Activated naive CD4-positive, alpha-beta T cell treated with anti-CD3 and anti-CD28 coated beads for 36 hours (primary cell): ENCODE measurements at regions not wholly inside any gene's neighbourhood (a gene's known extent, or its start where the extent isn't known, plus 50 kb on each side); places are given as distances from the start of the nearest gene placed in this dataset.

Experiments used
- CTCF ChIA-PET: fragments of 350-600 bp; sonication (Branson Sonifier 250); formaldehyde crosslinking; loops from one replicate; lab custom pipeline; 2021; ENCODE audit warnings: antibody characterized with exemption; lab: Charles Lee
- DNase-seq: peaks from one replicate; pipeline ENCODE4 v3.0.0-alpha.2; 2020
- H3K27ac Mint-ChIP-seq: one replicate; pipeline ENCODE4 v1.8.0; 2021; ENCODE audit warnings: mild to moderate bottlenecking, mixed read lengths
- H3K27me3 Mint-ChIP-seq: one replicate; pipeline ENCODE4 v1.8.0; 2021; ENCODE audit warnings: low read depth, mixed read lengths
- H3K36me3 Mint-ChIP-seq: one replicate; pipeline ENCODE4 v1.8.0; 2021; ENCODE audit warnings: low read depth, mixed read lengths
- H3K4me1 Mint-ChIP-seq: one replicate; pipeline ENCODE4 v1.8.0; 2021; ENCODE audit warnings: low read depth, mixed read lengths
- H3K4me3 Mint-ChIP-seq: one replicate; pipeline ENCODE4 v1.8.0; 2021; ENCODE audit warnings: mild to moderate bottlenecking, moderate library complexity, mixed read lengths
- H3K9me3 Mint-ChIP-seq: one replicate; pipeline ENCODE4 v1.8.0; 2021; ENCODE audit warnings: mixed read lengths
- intact Hi-C: fragments of 100-400 bp; cut with micrococcal nuclease; formaldehyde crosslinking; loops from one replicate; pipeline ENCODE4 v1.15.1; 2023

GRCh38 chr3:24947103-24947502 is 452.5 kb upstream of the THRB start:
- no peaks in the 10 kb centered on the region for H3K36me3 Mint-ChIP-seq
- H3K4me1 Mint-ChIP-seq = no peaks in the 10 kb centered on the region
- H3K4me3 Mint-ChIP-seq = no peak overlapping the region
- no peaks in the 10 kb centered on the region for H3K27me3 Mint-ChIP-seq
- H3K27ac Mint-ChIP-seq = no peak overlapping the region
- CTCF ChIA-PET = no interaction called here
- H3K9me3 Mint-ChIP-seq = no peaks in the 10 kb centered on the region
- intact Hi-C loops = no loop called here
- no peak for DNase-seq

DNA sequence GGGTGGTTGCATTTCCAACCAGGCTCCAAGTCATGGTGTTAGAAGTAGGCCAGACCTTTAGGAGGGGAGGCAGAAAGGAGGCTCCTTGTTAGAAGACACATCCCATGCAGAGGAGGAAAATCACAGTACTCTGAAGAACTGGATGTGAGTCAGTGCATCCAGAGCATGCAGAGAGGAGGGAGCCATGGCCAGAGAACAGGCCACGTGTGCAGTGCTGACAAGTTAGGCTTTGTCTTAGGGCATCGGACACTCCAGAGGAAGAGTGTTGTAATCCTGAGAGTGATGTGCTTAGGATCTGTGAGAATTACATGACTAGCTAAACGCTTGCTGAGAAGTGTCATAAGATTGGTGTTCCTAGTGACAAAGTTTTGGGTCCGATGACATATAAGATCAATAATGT is 456.5 kb upstream of the THRB start:
- H3K27me3 Mint-ChIP-seq = no peaks in the 10 kb centered on the region
- no peak overlapping the region for H3K27ac Mint-ChIP-seq
- DNase-seq = no peak
- H3K9me3 Mint-ChIP-seq = no peaks in the 10 kb centered on the region
- H3K4me1 Mint-ChIP-seq = no peaks in the 10 kb centered on the region
- H3K4me3 Mint-ChIP-seq = no peak overlapping the region
- intact Hi-C loops = no loop called here
- CTCF ChIA-PET = no interaction called here
- no peaks in the 10 kb centered on the region for H3K36me3 Mint-ChIP-seq

DNA sequence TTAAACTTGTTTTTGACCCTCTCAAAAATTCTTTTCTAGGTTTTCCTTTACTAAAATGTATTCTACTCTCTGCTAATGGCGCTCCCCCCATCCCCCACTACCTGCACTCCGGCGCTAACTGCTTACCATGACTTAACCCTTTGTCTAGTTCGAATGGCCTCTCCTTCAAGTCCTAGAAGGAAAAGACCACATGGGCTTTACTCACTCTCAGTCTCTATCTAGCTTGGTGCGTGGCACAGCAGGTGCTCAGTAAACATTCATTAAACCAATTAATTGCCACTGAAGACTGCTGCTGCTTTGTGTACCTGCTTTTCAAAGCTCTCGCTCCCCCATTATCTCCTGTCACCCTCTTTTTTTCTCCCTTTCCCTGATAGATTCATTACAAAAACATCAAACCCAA is 457.7 kb upstream of the THRB start:
- H3K4me3 Mint-ChIP-seq = no peak overlapping the region
- H3K27ac Mint-ChIP-seq = no peak overlapping the region
- CTCF ChIA-PET = no interaction called here
- no peak for DNase-seq
- H3K27me3 Mint-ChIP-seq = no peaks in the 10 kb centered on the region
- no peaks in the 10 kb centered on the region for H3K36me3 Mint-ChIP-seq
- H3K9me3 Mint-ChIP-seq = no peaks in the 10 kb centered on the region
- H3K4me1 Mint-ChIP-seq = no peaks in the 10 kb centered on the region
- intact Hi-C loops = no loop called here

DNA sequence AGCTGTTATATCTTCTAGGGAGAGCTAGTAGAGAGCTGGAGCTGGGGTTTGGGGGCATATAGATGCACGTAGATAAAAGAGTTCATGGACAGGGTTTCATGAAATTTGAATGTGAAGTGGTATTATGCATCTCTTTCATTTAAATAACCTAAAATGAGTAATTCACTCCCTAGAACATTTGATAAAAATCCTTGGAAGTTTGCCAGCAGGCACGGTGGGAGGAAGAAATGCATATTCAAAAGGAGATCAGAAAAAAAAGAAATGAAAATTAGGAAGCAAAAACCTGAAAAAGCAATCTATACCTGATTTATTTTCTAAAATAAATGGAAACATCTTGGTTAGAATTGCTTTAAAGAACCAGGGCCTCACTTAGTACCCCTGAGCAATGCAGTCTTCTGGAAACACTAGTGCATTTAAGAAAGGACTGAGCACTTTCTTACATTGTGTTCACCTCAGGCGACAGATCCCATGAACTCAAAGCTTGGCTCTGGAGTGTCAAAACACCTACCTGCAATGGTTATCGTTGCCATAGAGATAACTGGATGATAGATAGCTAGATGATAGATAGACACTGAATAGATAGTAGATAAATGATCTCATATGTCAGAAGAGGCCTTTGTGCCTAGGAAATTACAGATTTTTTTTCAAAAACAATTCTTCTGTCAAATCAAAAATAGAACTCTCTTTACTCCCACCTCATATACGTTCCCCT is 458.6 kb upstream of the THRB start:
- H3K27ac Mint-ChIP-seq = no peak overlapping the region
- CTCF ChIA-PET = no interaction called here
- H3K4me3 Mint-ChIP-seq = no peak overlapping the region
- no peaks in the 10 kb centered on the region for H3K4me1 Mint-ChIP-seq
- H3K27me3 Mint-ChIP-seq = no peaks in the 10 kb centered on the region
- DNase-seq = no peak
- H3K9me3 Mint-ChIP-seq = no peaks in the 10 kb centered on the region
- intact Hi-C loops = no loop called here
- no peaks in the 10 kb centered on the region for H3K36me3 Mint-ChIP-seq

DNA sequence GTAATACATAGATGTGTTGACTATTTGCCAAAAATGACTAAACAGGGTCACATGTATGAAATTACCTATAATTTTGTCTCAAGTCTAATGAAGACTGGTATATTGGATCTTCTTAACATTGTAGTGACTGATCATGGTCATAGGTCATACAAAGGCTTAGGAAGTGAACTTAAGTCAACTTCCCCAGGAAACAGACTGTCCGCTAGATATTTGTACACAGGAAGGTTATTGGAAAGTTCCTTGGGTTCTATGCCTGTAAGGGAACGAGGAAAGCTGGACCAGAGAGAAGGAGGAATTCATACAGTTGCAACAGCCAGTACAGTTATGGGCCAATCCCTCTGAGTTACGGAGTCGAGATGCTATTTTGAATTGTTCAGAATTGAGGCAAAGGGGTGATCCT is 462.0 kb upstream of the THRB start:
- H3K9me3 Mint-ChIP-seq = no peaks in the 10 kb centered on the region
- H3K36me3 Mint-ChIP-seq = no peaks in the 10 kb centered on the region
- DNase-seq = no peak
- intact Hi-C loops = no loop called here
- H3K4me3 Mint-ChIP-seq = no peak overlapping the region
- H3K4me1 Mint-ChIP-seq = no peaks in the 10 kb centered on the region
- no peaks in the 10 kb centered on the region for H3K27me3 Mint-ChIP-seq
- H3K27ac Mint-ChIP-seq = no peak overlapping the region
- CTCF ChIA-PET = no interaction called here

GRCh38 chr3:24958271-24958670 is 463.6 kb upstream of the THRB start:
- no peak for DNase-seq
- CTCF ChIA-PET = no interaction called here
- no peaks in the 10 kb centered on the region for H3K9me3 Mint-ChIP-seq
- H3K4me3 Mint-ChIP-seq = no peak overlapping the region
- no peak overlapping the region for H3K27ac Mint-ChIP-seq
- H3K27me3 Mint-ChIP-seq = no peaks in the 10 kb centered on the region
- no peaks in the 10 kb centered on the region for H3K4me1 Mint-ChIP-seq
- H3K36me3 Mint-ChIP-seq = no peaks in the 10 kb centered on the region
- intact Hi-C loops = no loop called here

DNA sequence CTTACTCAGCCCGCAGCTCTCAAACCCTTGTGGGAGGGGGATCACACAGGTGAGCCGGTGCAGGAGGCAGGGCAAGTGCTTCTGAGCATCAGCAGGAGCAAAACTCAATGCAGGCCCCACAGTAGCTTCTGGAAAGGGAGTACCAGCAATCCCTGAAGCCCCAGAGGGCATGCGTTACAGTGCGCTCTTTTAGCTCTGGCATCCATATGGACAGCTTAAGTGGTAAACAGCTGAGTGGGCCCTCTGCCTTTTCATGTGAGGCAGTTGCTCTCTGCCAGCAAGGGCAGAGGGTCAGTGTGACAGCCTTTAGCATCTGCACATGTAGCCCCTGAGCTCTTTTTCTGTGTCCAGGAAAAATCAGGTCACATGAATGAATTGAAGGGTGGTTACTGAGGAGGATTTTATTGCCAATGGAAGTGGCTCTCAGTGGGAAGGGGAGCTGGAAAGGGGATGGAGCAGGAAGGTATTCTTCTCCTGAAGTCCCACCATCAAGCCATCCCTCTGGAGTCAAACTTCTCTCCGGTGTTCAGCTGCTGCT is 464.3 kb upstream of the THRB start:
- intact Hi-C loops = no loop called here
- no peak overlapping the region for H3K27ac Mint-ChIP-seq
- DNase-seq = no peak
- no peaks in the 10 kb centered on the region for H3K9me3 Mint-ChIP-seq
- H3K36me3 Mint-ChIP-seq = no peaks in the 10 kb centered on the region
- CTCF ChIA-PET = no interaction called here
- no peaks in the 10 kb centered on the region for H3K27me3 Mint-ChIP-seq
- H3K4me1 Mint-ChIP-seq = no peaks in the 10 kb centered on the region
- no peak overlapping the region for H3K4me3 Mint-ChIP-seq

DNA sequence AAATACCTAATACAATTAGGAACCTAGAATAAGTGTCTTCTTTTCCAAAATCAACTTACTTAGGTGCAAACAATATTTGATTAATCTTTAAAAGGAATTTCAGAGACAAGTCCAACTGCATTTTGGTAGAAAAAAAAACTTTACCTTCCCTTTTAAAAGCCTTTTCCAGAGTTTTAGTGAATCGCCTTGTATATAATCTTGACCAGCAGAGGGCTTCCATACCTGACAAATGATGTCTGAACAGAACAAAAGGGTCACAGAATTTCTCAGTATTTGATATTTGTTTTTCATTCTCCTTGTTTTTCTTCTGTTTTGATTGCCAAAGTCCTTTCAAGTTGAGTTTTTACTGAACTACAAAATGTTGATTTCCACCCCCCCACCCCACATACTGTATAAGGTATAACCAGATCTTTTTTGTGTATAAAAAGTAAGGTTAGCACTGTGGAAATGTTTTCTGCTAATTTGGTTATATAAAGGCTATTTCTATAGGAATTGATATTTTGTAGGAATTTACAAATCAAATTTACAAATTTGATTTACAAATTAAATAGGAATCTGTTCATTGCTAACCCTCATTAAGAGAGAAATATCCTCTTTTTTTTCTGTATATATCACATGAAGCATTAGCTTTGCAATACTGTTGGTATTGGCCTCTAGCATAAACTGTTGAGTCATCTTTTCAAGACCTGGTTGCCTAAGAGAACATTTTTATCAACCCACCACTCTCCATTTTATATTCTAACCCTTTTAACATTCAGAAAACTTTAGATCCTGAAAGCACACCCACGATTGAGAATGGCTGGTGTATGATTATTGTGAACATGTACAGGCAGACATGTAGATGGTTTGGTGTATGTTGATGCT is 464.1 kb upstream of the RARB start:
- intact Hi-C loops = loop anchor here (1.0 kb wide), 1 partner anchor 630 kb away; no protein-coding TSS in a partner anchor
- CTCF ChIA-PET = no interaction called here
- Mint-ChIP-seq H3K4me3 (no peak overlapping the region), H3K27me3 (no peaks in the 10 kb centered on the region), H3K27ac (no peak overlapping the region), H3K36me3 (no peaks in the 10 kb centered on the region), H3K9me3 (no peaks in the 10 kb centered on the region), H3K4me1 (no peaks in the 10 kb centered on the region)
- no peak for DNase-seq

DNA sequence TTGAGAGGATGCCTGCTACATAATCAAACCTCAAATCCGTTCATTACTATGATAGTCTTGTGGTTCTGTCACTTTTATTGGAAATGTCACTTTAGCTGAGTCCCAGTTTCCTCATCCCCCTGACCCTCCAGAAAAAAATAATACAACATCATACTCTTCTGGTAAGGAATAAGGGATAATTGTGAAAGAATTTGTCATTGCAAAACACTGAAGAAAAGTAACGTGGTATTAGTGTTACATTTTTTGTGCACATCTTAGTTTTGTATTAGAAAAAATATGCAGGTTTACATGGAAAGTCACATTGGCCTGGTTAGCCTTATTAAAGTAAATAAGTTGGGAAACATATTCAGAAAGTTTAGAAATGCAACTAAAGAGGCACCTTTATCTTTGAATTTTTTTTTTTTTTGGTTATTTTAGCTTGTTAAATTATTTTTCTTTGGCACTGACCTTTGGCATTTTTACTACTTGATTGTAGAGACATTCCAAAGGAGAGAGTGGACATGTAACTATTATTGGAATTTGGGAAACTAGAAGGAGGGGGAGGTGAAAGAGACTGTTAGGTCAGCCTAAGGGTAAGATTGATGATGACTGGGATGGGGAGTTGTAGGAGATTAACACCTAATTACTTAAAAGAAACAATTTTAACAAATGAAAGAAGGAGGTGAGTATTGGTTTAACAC is 462.2 kb upstream of the RARB start:
- Mint-ChIP-seq H3K27ac (no peak overlapping the region), H3K9me3 (no peaks in the 10 kb centered on the region), H3K4me3 (no peak overlapping the region), H3K36me3 (no peaks in the 10 kb centered on the region), H3K27me3 (no peaks in the 10 kb centered on the region), H3K4me1 (no peaks in the 10 kb centered on the region)
- DNase-seq = no peak
- intact Hi-C loops = no loop called here
- CTCF ChIA-PET = no interaction called here

DNA sequence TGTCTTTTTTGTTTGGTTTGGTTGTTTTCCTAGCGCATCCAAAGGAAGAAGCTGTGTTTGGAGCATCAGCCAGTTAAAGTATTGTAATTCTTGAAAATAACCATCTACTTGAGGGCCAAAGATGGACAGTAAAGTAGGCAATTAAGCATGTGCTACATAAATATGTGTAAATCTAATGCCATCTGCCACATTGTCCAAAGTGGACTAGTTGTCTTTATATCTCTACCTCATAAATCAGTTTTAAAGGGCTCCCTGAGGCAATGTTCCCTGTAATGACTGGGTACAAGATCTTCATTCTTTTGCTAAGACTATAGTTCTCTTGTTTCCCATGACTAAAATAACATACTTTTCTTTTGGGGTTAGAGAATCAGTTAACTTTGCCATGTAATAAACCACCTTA is 460.0 kb upstream of the RARB start:
- H3K36me3 Mint-ChIP-seq = no peaks in the 10 kb centered on the region
- intact Hi-C loops = no loop called here
- no peak overlapping the region for H3K4me3 Mint-ChIP-seq
- H3K4me1 Mint-ChIP-seq = no peaks in the 10 kb centered on the region
- no peaks in the 10 kb centered on the region for H3K27me3 Mint-ChIP-seq
- DNase-seq = no peak
- no peak overlapping the region for H3K27ac Mint-ChIP-seq
- peaks cover 4% of the 10 kb centered on the region for H3K9me3 Mint-ChIP-seq
- CTCF ChIA-PET = no interaction called here

- H3K9me3 Mint-ChIP-seq = peaks cover 9% of the 10 kb centered on the region
- H3K27me3 Mint-ChIP-seq = no peaks in the 10 kb centered on the region
- no peaks in the 10 kb centered on the region for H3K4me1 Mint-ChIP-seq
- H3K4me3 Mint-ChIP-seq = no peak overlapping the region
- intact Hi-C loops = no loop called here
- no peak for DNase-seq
- no peak overlapping the region for H3K27ac Mint-ChIP-seq
- no peaks in the 10 kb centered on the region for H3K36me3 Mint-ChIP-seq
- CTCF ChIA-PET = no interaction called here
Measured at GRCh38 chr3:24972491-24972890, 455.6 kb upstream of the RARB start.

GRCh38 chr3:24981309-24981708 is 446.8 kb upstream of the RARB start:
- H3K27me3 Mint-ChIP-seq = no peaks in the 10 kb centered on the region
- intact Hi-C loops = no loop called here
- CTCF ChIA-PET = no interaction called here
- no peaks in the 10 kb centered on the region for H3K36me3 Mint-ChIP-seq
- H3K27ac Mint-ChIP-seq = no peak overlapping the region
- DNase-seq = no peak
- peaks cover 7% of the 10 kb centered on the region for H3K9me3 Mint-ChIP-seq
- H3K4me3 Mint-ChIP-seq = no peak overlapping the region
- no peaks in the 10 kb centered on the region for H3K4me1 Mint-ChIP-seq
